Lower lobe of right lung (tissue), 2 donors: ENCODE measurements at regions not wholly inside any gene's neighbourhood (a gene's known extent, or its start where the extent isn't known, plus 50 kb on each side); places are given as distances from the start of the nearest gene placed in this dataset.

Experiments used
- ATAC-seq, 2 donors: fragments of 200-7000 bp; cut with Tn5 transposase; one replicate each; pipeline ENCODE4 v1.9.1; 2020 to 2022; ENCODE audit warnings: mild to moderate bottlenecking in 2 of 2, moderate library complexity in 2 of 2
- DNase-seq: peaks from one replicate; pipeline ENCODE4 v3.0.0-alpha.2; 2020
- H3K27ac ChIP-seq: fragments of 200-600 bp; one replicate; pipeline ENCODE4 v1.8.0; 2022
- H3K27me3 ChIP-seq: fragments of 200-600 bp; one replicate; pipeline ENCODE4 v1.8.0; 2022; ENCODE audit warnings: low read depth
- H3K36me3 ChIP-seq: fragments of 200-600 bp; one replicate; pipeline ENCODE4 v1.8.0; 2022; ENCODE audit warnings: mild to moderate bottlenecking
- H3K4me1 ChIP-seq: fragments of 200-600 bp; one replicate; pipeline ENCODE4 v1.8.0; 2022
- H3K4me3 ChIP-seq: fragments of 200-600 bp; one replicate; pipeline ENCODE4 v1.8.0; 2022; ENCODE audit warnings: mild to moderate bottlenecking
- H3K9me3 ChIP-seq: fragments of 200-600 bp; one replicate; pipeline ENCODE4 v1.8.0; 2022
- intact Hi-C: fragments of 100-400 bp; cut with DNase I; formaldehyde crosslinking; loops from one replicate; pipeline ENCODE4 v1.11.0; 2022
- TF ChIP-seq, protein P1 (sequence below): fragments of 200-600 bp; IDR thresholded peaks from one replicate; pipeline ENCODE4 v1.8.0; 2022; ENCODE audit warnings: antibody characterized with exemption, mild to moderate bottlenecking
- donor health status: DM: no; HTN: yes; CAD: no; lungs with severe emphysema.

DNA sequence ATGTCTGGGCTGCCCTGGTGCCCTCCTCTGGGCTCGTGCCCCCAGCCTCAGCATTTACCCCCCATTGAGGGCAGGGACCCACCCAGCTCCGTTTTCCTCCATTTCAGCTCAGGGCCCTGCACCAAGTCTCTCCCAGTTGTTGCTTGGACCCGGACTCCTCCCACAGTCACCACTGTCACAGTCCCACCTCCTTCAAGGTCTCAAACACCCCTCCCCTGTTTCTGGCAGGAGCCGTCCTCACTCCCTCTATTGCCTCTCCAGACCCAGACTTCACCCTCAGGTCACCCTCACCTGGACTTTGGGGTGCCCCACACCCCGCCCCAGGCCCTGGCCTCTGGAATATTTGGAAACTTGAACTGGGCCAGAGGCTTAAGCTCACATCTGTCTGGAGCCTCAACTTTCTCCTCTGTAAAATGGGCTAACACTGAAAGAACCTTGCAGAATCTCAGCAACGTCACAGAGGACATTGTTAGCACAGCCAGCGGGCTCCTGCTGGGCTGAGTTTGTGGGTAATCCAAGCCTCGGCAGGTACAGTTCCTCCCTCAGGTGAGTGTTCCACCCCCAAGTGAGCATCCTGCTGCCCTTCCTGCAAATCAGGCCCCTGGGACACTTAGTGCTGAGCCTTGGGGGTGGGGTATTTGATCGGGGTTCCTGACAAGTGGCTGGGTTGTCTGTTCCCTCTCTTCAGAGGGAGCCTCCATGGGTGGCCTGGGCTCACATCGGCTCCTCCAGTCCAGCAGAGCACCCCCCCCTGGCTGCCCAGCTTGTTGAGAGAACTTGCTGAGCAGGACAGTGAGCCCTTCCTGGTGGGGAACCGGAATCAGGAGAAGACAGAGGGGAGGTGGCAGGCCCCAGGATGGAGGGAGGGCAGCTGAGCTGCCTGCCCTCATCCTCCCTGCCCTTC lies 130.1 kb downstream of the C9orf50 start:
- ATAC-seq (no peak), DNase-seq (no peak)
- intact Hi-C loops, result no loop called here
- Histone ChIP-seq H3K9me3 (no peaks in the 10 kb centered on the region), H3K4me3 (peak overlapping the region; percentile 69), H3K27me3 (no peaks in the 10 kb centered on the region), H3K36me3 (peaks cover 16% of the 10 kb centered on the region), H3K4me1 (peaks cover 78% of the 10 kb centered on the region), H3K27ac (peak overlapping the region; percentile 99)
- TF ChIP-seq, protein P1, sequence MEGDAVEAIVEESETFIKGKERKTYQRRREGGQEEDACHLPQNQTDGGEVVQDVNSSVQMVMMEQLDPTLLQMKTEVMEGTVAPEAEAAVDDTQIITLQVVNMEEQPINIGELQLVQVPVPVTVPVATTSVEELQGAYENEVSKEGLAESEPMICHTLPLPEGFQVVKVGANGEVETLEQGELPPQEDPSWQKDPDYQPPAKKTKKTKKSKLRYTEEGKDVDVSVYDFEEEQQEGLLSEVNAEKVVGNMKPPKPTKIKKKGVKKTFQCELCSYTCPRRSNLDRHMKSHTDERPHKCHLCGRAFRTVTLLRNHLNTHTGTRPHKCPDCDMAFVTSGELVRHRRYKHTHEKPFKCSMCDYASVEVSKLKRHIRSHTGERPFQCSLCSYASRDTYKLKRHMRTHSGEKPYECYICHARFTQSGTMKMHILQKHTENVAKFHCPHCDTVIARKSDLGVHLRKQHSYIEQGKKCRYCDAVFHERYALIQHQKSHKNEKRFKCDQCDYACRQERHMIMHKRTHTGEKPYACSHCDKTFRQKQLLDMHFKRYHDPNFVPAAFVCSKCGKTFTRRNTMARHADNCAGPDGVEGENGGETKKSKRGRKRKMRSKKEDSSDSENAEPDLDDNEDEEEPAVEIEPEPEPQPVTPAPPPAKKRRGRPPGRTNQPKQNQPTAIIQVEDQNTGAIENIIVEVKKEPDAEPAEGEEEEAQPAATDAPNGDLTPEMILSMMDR, result no peak

DNA sequence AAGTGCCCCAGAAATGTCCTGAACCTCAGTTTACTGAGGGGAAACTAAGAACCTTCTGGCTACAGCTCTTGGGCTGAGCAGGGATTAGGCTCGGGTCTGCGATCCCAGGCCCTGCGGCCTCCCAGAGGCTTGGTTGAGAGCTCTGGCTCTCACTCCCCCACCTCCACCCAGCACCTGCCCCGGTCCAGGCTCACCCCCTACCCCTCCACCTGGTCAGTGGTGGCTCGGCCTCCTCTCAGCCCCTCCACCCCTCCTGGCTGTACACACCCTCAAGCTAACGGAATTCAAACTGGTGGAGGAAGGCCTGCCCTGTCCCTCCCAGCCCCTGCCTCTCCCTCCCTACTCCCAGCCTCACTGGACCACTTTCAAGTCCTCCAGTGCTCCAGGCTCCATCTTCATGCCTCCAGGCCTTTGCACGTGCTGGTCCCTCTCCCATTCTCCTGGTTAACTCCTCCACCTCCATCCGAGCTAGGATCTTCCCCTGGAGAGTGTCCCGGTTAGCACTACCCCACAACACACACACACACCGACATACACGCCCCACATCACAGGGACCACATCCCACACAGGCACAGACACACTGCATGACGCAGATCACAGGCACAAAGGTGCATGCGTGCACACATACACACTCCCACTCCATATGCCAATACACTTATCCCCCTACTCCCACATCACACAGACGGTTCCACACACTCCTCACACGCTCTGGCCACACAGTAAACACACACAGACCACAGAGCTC lies 130.9 kb downstream of the C9orf50 start:
- intact Hi-C loops, result no loop called here
- DNase-seq, result no peak

DNA sequence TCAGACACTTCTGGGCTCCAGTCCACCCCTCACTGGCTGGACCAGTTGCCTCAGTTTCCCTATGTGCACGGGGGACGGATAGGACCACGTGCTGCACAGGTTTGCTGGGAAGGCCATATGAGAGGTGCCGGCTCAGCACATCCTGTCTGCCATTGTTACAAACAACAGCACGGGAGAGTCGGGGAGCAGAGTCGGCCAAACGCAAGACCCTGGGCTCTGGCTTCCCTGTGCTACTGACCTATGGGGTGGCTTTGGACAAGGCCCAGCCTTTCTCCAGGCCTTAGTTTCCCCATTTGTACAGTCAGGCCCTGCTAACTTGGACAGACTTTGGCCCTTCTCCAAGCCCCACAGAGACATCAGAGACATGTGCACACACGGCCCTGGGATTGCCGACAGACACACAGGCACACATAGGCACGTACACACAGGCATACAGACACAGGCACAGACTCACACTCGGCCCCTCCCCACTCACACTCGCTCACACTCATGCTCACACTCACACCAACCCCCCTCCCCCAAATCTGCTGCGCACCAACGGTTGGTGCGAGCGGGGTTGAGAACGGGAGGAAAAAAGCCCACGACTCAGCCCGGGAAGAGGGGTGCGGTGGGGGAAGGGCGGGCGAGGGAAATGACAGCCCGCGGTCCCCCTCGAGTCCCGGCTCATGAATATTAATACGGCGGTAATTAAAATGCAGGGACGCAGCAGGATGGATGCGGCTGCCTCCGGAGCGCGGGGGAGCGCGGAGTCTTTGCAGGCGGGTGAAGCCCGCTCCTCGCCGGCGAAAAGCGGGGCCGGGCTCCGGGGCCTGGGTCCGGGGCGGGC lies 133.0 kb downstream of the C9orf50 start:
- peak; percentile 1 to 7 for ATAC-seq
- no peaks in the 10 kb centered on the region for H3K9me3 ChIP-seq
- DNase-seq, result peak; percentile 71
- H3K4me1 ChIP-seq, result peaks cover 73% of the 10 kb centered on the region
- peak overlapping the region; percentile 99 for H3K27ac ChIP-seq
- no peaks in the 10 kb centered on the region for H3K27me3 ChIP-seq
- peaks cover 4% of the 10 kb centered on the region for H3K36me3 ChIP-seq
- intact Hi-C loops, result no loop called here
- peak overlapping the region; percentile 69 for H3K4me3 ChIP-seq
- TF ChIP-seq, protein P1, result no peak

More for the DNA sequence above, 130.9 kb downstream of the C9orf50 start:
- H3K27me3 ChIP-seq, result no peaks in the 10 kb centered on the region
- H3K4me3 ChIP-seq, result peak overlapping the region; percentile 69
- no peak for ATAC-seq
- TF ChIP-seq, protein P1, result no peak
- peaks cover 70% of the 10 kb centered on the region for H3K4me1 ChIP-seq
- H3K27ac ChIP-seq, result peak overlapping the region; percentile 99
- H3K9me3 ChIP-seq, result no peaks in the 10 kb centered on the region
- peaks cover 16% of the 10 kb centered on the region for H3K36me3 ChIP-seq

DNA sequence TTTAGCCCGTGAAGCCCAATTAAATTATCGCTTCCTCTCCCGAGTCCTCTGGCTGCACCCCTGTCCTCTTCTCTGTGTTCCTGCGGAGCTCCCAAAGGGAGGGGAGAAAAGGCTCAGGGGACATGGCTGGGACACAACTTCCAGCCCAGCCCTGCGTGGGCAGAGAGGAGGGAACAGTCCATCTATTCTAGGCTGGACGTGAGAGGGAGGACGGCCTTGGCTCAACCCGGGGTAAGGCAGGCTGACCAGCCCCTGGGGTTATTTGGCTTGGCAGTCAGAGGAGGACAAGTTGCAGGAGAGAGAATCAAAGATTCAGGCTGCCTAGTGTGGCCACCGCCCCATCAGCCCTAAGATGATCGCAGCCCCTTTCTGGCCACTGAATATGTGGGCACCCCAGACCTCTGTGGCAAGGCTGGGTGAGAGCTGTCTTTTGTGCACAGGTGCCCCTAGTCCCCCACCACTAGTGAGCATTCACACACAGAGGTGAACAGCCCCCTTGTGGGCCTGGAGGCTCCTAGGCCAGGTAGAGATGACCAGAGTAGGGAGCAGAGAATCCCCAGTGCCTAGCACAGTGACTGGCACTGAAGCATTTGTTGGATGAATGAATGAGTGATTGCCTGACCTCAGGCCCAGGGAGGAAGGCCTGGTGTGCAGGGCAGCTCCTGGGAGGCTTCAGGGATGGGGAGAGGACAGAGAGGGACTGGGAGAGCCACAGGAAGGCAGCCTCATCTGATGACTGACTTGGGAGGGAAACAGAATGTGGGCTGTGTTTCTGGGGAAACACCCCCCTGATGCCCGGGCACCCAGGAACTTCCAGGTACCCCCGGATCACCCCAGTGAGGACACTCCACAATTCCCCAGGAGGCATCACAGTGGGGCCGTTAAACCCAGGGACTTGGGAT lies 133.9 kb downstream of the C9orf50 start:
- no peaks in the 10 kb centered on the region for H3K27me3 ChIP-seq
- ATAC-seq (no peak), DNase-seq (no peak)
- TF ChIP-seq, protein P1, result no peak
- H3K4me3 ChIP-seq, result no peak overlapping the region
- H3K27ac ChIP-seq, result peak overlapping the region; percentile 99
- peaks cover 2% of the 10 kb centered on the region for H3K36me3 ChIP-seq
- H3K4me1 ChIP-seq, result peaks cover 69% of the 10 kb centered on the region
- no peaks in the 10 kb centered on the region for H3K9me3 ChIP-seq
- intact Hi-C loops, result no loop called here
